Right forelimb (tissue), 1 donor: ENCODE measurements at regions not wholly inside any gene's neighbourhood (a gene's known extent, or its start where the extent isn't known, plus 50 kb on each side); places are given as distances from the start of the nearest gene placed in this dataset.
"Not testable (repeated sequence)": the region's sequence is repeated elsewhere in the genome, so short reads cannot be mapped to it uniquely, and the experiment has no call there.

Experiments
- DNase-seq: peaks from one replicate; pipeline ENCODE4 v3.0.0-alpha.2; 2018

DNA sequence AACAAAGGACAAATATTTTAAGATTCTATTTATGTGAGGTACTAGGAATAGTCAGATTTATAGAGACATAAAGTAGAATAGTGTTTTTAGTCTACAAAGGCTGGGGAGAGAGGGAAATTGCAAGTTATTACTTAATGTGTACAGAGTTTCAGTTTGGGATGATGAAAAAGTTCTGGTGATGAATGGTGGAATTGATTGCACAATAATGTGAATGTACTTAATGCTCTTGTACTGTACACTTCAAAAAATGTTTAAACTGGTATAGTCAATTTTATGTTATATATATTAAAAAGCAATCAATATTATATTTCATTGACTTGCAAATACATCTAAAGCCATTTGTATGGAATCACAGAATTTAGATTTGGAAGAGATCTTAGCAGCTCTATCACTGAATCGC is 213.4 kb downstream of the PPP1R3A start:
- no peak for DNase-seq

DNA sequence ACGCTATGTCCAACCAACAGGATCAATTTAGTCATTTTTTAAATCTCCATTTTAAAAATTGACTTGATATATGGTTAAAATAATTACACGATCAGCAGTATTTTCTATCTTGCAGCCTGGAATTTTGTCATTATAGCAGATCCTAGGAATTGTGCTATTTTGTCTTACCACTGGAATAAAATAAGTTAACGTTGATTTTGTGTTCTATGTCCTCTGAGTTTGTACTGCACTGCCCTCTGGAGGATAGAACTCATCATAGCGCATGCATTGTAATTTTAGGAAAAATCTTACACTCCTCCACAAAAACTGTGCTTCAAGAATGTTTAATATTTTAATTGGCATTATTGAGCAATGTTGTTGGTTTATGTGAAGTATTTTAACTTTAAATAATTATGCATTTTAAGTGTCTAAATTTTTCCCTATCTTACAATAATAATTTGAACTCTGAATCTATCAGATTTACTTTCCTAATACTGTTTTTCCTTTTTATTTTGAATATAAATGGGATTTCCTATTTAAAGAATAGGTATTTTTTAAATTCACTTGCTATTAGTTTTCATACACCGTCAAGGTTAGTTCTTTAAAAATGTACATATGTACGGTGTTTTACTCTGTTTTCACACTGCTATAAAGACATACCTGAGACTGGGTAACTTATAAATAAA is 220.1 kb downstream of the PPP1R3A start:
- no peak for DNase-seq

DNA sequence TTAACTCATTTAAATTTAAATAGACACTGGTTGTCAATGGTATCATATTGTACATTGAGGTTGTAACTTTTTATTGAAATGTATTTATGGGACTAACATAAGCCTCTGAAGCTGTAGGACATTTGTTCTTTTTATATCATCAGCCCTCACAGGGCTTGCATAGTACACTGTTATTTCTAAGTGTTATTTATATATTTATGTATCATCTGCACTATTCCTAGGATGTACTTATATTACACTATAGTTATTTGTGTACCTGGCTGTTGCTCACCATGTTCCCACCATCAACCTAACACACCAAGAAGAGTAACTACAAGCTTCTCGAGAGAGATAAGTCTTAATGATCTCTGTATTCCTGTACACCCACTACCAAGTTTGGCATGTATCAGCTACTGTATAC is 224.7 kb downstream of the PPP1R3A start:
- DNase-seq = no peak

DNA sequence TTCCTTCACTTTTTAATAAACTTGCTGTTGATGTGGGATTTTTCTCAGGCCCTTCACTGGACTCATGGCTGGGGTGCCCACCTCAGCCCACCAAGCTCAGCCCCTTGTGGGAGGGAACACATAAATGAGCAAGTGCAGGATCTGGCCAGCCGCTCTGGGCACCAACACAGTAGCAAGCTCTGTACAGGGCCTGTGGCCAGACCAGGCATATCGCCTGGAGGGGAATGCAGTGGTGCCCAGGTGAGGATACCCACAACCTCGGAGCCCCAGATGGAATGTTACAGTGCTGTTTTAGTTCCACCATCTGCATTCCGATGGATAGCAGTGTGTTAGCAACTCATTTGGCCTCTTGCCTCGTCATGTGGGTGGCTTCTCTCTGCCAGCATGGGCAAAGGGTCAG is 234.6 kb downstream of the PPP1R3A start:
- DNase-seq = no peak

DNA sequence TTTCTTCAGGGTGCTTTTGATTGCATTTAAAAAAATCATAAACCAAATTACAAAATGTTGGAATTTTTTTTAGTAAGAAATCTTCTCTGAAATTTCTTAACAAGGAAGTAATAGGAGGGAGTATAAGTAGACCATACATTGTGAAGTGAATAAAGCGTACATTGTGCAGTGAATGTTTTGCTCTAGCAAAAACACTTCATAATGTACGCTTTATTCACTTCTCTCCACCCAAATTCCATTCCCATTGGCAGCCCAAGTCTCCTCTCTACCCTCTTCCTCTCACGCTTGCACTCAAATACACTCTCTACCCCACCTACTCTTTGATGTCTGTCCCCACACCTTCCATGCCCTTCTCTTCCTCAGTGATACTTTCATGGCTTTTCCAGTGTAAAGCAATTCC is 241.0 kb downstream of the PPP1R3A start:
- DNase-seq = no peak

DNA sequence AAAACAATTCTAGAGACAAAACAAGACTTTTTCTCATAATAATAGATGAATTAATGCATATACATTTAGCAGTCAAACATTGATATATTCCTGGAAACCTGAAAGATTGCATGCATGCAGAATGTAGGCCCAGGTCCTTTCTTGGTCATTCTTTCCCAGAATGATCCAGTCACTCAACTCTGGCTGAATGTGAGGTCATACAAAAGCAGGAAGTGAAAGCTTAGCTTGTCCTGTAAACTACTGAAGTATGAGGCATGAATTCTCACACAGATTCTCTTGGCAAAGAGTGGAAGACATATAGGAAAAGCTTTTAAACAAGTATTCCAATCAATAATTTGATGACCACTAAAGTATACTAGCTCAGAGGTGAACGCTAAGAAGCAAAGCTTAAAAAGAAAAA is 253.9 kb downstream of the PPP1R3A start:
- no peak for DNase-seq

DNA sequence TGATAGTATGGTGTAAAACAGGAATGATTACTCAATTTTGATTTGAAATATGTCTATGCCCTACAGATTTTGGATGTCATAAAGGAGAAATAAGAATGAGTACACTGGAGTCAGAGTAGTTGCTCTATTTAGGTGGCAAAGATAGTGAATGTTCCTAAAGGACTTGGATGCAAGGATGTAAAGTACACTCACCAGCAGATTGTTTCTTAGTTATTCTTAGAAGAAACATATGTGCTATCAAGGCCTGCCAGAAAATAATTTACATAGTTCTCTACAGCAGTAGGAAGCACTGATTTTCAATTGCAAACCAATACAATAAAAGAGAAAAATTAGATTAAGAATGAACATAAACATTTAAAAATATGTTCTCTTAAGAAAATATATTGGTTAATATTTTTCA is 259.4 kb downstream of the PPP1R3A start:
- DNase-seq = no peak

DNA sequence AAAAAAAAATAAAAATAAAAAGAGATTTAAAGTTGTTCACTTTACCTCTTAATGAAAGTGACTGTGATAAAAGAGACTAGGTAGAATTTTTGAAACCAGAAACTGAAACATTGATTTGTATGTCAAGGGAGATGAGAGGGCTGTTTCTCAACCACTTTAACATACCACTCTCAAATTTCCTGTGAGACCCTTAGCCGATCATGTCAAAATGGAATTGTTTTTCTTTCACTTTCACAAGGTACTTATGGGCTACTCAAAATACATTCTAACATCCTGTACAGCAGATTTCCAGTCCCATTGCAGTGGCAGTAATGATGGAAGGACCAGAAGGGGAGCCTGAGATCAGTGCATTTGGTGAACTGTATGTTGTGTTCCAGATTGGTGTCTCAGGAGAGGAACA is 261.2 kb downstream of the PPP1R3A start:
- no peak for DNase-seq

DNA sequence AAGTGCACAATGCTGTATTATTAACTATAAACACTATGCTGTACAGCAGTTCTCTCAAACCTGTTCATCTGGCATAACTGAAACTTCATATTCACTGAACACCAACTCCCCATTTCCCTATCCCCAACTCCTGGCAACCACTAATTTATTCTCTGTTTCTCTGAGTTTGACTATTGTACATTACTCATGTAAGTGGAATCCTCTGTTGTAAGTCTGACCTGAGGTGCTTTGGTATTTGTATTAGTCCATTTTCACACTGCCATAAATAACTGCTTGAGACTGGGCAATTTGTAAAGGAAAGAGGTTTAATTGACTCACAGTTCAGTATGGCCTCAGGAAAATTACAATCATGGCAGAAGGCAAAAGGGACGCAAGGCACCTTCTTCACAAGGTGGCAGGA is 266.3 kb downstream of the PPP1R3A start:
- DNase-seq = no peak

DNA sequence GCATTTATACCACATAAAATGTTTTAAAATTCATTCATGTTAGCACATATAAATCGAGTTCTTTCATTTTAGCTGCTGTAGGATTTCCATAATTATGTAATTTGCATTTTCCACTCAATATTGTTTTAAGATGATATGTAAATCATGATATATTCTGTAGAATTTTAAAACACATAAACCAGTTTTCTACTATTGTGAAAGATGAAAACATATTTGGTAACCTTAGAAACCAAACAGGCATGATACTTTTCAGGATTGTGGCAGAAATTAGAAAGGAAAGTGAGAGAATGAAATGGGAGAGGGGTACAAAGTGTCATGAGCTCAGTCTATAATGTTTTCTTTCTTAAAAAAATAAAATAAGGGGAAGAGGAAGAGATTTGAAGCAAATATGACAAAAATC is 269.3 kb downstream of the PPP1R3A start:
- no peak for DNase-seq

DNA sequence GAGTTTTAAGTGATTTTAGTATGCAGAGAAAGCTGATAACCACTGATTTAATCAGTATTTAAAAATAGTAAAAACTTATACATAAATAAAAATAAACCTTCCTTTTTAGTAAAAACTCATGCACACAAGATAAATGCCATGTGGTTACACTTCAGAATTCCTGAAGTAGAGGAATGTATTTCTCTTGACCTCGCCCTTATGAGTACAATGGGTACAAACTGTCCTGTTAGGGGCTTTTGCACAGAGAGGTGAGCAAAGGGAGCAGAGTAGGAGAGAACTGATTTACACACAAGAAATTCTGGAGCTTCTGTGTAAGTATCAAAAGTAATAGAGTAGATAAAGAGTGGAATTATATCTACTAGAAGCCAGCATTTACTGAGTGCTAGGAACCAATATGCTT is 279.6 kb downstream of the PPP1R3A start:
- no peak for DNase-seq

DNA sequence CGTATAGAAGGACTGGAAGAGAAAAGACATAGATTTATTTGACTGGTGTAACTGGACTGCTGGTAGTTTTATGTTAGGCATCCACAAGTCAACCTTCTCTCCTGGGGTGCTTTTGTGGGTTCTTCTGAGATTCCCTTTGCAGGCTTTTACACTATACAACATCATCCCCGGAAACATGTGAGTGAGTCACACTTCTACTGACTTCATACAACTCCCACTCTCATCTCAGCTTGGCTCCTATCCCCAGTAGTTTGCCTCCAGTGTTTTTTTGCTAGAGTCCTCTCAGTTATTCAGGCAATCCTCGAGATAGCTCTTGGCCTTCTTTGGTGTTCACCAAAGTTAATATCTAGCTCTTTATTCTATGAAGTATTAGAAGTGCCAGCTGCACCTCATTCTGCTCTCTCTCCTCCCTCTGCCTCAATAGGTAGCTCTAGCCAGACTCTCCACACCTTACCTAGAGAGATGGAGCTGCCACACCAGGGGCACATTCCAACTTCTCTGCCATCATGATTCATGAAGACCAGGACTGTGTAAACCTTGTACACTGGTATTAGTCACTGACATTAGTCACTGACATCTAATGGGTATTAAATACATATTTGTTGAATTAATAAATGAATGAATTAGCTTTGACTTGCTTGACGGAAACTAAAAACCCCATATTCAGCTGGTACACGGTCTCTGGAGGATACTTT is 281.9 kb downstream of the PPP1R3A start:
- DNase-seq = no peak

DNA sequence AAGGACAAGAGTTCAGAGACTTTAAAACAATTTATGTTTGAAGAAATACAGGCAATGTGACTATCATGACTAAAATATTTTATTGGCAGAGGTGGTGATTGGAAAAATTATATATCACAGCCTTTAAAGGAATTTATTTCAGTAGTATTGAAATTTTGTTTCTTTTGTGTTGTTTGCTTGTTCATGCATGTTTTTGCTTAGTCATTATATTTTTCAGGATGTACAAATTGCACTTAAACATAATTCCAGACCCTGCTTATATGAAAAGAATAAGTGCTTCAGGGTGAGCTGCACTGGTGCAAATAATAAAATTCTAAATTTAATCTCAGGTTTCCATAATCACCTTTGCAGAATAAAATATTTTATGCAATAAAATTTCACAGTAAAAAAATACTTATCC is 283.3 kb downstream of the PPP1R3A start:
- no peak for DNase-seq

DNA sequence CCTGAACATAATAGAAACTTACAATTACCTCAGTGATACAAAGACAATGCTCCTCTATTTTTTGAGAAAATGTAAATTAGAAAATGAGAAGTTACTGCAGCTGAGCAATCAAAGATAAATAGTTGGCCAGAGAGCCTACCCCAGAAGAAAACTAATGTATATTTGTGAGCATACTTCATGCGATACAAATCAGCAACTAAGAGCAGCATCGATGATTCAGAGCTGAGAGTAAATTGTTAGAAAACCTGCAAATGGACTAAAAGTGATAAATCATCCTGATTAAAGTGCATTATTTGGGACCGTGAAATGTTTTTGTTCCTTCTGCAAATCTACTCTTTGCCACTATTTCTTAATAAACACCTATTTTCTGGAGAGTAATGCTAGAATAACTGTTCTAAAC is 285.7 kb downstream of the PPP1R3A start:
- DNase-seq = no peak

DNA sequence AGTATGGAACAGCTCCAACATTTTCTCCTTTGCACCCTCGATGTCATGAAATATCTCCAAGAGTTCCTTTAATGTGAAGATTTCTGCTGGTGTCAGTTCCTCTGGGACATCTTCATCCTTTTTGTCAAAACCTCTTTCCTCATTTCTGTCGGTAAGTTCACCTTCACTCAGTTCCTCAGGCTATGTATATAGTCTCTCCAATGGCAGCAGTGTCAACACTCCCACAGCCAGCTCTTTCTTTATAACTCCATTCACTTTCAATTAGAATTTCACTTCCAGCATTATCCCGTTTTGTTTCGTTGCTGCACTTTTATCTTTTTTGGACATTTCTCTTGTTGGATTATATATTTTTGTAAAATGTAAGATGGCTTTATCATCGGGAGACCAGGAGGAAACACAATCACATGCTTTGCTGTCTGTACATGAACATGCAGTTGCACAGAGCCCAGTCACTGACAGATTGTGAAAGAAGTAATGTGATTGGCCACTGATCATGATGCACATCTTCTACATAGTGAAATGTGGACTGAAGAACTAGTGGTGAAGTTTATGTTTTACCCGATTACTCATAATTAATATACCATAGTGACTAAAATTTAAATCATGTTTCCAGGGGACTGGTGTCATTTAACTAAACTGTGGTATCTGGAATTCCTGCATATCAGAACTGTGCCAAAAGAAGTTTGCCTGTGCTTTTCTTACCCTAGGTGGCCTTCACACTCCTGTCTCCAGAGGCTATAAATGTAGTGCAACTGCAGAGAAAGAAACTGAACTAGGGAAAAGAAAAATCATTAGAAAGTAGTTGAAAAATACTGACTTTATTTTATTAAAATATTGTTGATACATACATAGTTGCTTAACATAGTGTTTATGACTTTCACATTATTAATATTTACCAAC is 289.6 kb downstream of the PPP1R3A start:
- DNase-seq = no peak

DNA sequence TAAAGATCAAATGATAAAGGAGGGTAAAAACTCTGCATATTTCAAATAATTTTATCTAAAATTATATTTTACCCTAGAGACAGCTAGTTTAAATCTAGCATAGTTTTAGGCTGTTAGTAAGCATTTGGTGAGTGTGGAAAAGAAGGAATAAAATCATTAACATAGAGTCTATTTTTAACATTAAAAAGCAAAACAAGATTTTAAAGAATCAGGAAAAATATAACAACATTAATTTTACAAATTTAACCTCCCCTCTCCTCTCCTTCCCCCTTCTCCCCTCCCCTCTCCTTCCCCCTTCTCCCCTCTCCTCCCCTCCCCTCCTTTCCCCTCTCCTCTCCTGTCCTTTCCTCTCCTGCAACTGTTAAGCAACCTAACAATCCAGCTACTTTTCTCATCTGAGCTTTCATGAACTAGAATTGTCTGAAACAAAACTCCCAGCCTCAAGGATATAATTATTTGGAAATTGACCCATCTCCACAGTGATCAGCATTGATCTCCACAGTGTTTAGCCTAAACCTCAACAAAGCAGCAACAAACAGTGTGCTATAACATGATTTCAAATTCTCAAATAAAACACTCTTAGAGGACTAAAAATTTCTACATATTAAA is 293.2 kb downstream of the PPP1R3A start:
- DNase-seq = no peak

DNA sequence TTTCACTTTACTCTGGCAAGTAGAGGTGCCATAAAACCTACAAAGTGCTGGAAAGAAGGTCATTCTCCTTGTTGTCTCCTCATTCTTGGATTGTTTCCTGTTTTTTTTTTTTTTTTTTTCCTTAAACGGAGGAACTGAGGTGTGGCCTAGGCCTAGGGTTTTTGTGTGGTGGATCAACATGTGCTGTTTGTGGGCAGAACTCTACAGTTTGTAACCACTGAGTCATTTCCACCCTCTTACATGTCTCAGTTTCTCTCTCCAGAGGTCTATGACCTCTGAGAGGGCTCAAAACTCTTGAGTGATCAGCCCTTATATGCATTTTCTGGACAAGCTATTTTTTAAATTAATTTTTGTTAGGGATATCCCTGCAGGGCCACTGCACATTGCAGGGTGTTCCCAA is 296.0 kb downstream of the PPP1R3A start:
- no peak for DNase-seq

DNA sequence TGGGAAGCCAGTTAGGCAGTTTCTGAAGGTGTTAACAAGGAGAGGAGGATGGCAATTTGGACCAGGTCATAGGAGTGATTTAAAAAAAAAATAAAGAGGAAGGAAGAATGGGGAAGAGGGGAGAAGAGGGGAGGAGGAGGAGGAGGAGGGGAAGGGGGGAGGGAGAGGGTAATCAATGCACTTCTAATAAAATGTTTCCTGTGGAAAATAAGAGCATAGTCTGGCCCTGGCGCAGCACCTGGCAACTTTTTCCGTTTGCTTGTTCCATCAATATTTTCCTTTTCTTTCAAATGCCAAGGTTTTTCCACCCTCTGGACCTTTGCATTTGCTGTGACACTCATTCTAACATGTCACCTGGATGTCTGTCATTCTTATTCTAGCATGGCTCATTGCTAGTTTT is 308.2 kb downstream of the PPP1R3A start:
- DNase-seq = no peak

DNA sequence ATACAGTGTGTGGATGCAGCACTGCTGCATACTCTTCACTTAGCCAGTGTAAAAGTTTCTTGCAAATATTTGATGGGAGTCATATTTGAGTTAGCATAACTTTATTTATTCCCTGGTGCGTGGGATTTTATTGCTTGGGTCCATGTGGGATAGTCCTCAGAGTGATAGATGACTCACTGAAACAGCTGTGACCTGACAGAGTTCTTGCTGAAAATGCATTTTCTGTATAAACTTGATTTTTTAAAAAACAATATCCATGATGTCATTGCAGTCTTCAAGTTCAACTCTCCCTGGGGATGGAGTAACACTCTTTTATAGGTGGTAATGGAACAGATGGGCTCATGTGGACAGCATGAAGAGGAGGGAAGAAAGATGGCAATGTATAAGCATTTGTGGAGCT is 310.0 kb downstream of the PPP1R3A start:
- no peak for DNase-seq

DNA sequence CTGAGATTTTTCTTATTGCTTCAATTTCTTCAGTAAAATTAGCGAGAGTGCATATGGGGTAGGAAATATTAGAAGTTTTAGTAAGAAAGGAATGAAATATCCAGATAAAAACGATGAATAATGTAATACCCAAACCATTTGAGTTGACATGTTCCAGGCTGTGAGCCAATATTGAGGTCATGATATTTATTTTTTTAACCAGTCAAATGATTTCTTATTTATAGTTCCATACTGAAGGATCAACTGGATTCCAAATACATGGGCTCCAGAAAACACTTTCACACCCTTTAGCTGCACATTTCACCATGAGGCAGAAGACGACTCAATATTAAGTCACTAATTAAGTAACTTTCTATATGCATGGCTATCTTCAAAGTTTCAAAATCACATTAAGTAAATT is 312.5 kb downstream of the PPP1R3A start:
- no peak for DNase-seq

DNA sequence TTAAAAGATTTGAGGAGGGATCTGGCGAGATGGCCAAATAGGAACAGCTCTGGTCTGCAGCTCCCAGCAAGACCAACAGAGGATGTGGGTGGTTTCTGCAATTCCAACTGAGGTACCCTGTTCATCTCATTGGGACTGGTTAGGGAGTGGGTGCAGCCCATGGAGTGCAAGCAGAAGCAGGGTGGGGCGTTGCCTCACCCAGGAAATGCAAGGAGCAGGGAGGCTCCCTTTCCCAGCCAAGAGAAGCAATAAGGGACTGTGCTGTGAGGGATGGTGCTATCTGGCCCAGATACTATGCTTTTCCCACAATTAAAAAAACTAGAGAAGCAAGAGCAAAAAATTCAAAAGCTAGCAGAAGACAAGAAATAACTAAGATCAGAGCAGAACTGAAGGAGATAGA is 318.4 kb downstream of the PPP1R3A start:
- DNase-seq = not testable (repeated sequence)

DNA sequence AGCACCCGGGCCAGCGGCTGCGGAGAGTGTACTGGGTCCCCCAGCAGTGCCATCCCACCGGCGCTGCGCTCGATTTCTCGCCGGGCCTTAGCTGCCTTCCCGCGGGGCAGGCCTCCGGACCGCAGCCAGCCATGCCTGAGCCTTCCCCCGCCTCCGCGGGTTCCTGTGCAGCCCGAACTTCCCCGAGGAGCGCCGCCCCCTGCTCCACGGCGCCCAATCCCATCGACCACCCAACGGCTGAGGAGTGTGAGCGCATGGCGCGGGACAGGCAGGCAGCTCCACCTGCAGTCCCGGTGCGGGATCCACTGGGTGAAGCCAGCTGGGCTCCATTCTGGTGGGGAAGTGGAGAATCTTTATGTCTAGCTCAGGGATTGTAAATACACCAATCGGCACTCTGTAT is 325.4 kb downstream of the PPP1R3A start:
- DNase-seq = not testable (repeated sequence)

DNA sequence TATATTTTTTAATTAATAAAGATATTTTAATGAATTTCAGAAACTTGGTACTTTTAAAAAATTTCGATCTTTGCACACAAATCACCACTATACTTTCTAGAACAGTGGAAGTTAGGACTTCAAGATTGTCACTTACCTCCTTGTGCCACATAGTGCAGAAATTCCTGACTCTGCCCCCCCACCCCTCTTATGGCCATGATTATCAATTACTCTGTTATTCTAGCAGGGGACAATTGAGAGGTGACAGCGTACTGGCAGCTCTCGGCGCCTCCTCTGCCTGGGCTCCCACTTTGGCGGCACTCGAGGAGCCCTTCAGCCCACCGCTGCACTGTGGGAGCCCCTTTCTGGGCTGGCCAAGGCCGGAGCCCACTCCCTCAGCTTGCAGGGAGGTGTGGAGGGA is 325.9 kb downstream of the PPP1R3A start:
- not testable (repeated sequence) for DNase-seq

DNA sequence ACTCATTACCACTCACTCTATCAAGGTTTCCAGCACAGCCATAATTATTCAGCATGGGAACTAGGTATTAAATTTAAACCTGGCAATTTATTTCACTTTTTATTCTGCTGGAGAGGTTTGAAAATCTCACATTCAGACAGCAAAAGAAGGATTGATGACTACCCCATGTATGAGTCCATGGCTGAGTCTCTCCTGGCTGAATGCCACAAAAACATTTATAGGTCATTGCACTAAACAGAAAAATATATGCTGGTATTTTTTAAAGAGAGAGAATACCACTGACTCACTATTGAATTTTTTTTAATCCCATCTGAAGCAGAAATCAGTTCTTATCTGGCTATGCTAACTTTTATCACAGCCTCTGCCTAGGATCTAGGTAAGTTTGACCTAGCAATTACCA is 336.3 kb downstream of the PPP1R3A start:
- no peak for DNase-seq
